ENCODE measurements at regions not wholly inside any gene's neighbourhood (a gene's known extent, or its start where the extent isn't known, plus 50 kb on each side); places are given as distances from the start of the nearest gene placed in this dataset.
A peak's percentile ranks its signal among the peaks of the same experiment; 100 is the strongest.
"Not testable (repeated sequence)": the region's sequence is repeated elsewhere in the genome, so short reads cannot be mapped to it uniquely, and the experiment has no call there.

DNA sequence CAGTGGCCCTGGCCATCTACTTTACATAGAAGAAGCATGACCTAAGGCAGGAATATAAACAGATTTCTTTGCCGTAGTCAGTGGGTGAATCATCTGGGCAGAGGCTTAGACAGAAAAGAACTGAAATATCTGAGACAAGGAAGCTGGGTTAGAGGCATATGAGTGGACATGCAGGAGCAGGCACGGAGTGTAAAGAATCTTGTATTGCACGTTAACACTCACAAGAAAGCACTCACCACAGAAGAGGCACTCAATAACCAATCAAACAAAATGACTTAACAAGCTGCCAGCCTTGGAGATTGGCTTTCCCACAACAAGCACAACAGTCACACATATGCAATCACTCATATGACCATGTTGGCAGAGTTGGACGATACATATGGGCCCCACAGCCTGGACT is 364.9 kb downstream of the FOXD4L5 start:
- in situ Hi-C loops (cut with MboI; ENCODE audit: low pct_ligation_motif_present in 1 of 4, low pct_unique_long_range_greater_than_20kb in 1 of 4, low sequenced_read_pairs in 3 of 4); H3K27me3 ChIP-seq; H3K4me1 ChIP-seq; H3K4me3 ChIP-seq; intact Hi-C loops (cut with DNase I; ENCODE audit: low total_unique reads); H3K27ac ChIP-seq; H3K36me3 ChIP-seq; H3K9me3 ChIP-seq; DNase-seq: not testable (repeated sequence)
- WGBS, 2 donors (ENCODE audit: low coverage in 1 of 2) = 77 to 85% methylated on average over 2 to 4 of the region's 4 CpGs

DNA sequence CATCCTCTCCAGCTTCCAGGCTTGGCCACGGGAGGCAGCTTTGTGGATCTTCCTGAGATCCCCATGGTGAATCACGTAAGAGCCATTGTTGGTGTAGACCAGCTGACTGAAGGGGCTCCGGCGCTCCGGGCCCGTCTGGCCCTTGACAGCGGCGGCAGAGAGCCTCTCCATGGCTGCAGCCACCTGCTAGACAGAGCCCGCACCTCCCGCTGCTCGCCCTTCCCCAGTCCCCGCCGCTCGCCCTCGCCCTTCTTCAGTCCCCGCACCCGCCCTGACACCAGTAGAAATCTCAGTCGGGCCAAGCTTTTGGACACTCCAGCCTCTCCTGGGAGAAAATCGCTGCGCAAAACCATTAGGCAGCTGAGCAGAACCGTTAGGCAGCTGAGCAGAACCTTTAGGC is 396.4 kb downstream of the FOXD4L5 start:
- H3K4me3 ChIP-seq; H3K9me3 ChIP-seq; H3K4me1 ChIP-seq; intact Hi-C loops (cut with DNase I; ENCODE audit: low total_unique reads); DNase-seq; in situ Hi-C loops (cut with MboI; ENCODE audit: low pct_ligation_motif_present in 1 of 4, low pct_unique_long_range_greater_than_20kb in 1 of 4, low sequenced_read_pairs in 3 of 4); H3K27ac ChIP-seq; H3K36me3 ChIP-seq; H3K27me3 ChIP-seq: not testable (repeated sequence)
- WGBS, 2 donors (ENCODE audit: low coverage in 1 of 2) = 80% methylated on average over 2 of the region's 21 CpGs; no CpG with 5 or more reads in 1 of the 2 donors

DNA sequence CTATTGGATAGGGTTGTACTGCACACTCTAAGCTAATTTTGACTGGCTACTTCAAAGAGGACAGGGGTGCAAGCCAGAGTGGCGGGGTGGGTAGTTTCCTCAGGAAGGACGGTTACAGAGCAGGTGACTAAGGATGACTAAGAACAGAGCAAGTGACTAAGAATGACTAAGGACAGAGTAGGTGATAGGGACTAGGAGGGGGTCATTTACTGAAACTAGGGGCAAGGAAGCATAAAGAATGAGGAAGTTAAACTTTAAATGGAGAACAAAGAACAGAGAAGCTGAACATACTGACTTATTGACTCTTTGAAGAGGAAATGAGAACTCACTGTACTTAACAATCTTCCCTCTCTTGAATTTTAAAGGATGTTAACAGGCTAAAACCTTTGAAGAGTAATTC is 414.4 kb downstream of the FOXD4L5 start:
- H3K36me3 ChIP-seq; intact Hi-C loops (cut with DNase I; ENCODE audit: low total_unique reads); H3K4me1 ChIP-seq; H3K9me3 ChIP-seq; in situ Hi-C loops (cut with MboI; ENCODE audit: low pct_ligation_motif_present in 1 of 4, low pct_unique_long_range_greater_than_20kb in 1 of 4, low sequenced_read_pairs in 3 of 4); H3K27ac ChIP-seq; H3K4me3 ChIP-seq; H3K27me3 ChIP-seq: not testable (repeated sequence)
- WGBS, 2 donors (ENCODE audit: low coverage in 1 of 2) = 20% methylated on average over 1 of the region's 2 CpGs; no CpG with 5 or more reads in 1 of the 2 donors
- peak; percentile 36 for DNase-seq

Small RNA genes lying in the stretch of these regions (small RNA-seq; reads per million reads assigned to genes)
- gene RNU6-1293P = 0 reads per million in 4 donors

Measured in transverse colon (tissue), 4 donors.